Gastrocnemius medialis (tissue), 4 donors: ENCODE measurements at regions not wholly inside any gene's neighbourhood (a gene's known extent, or its start where the extent isn't known, plus 50 kb on each side); places are given as distances from the start of the nearest gene placed in this dataset.

ENCODE experiments used
- ATAC-seq, 2 donors: fragments of 150-250 bp; one replicate each; pipeline ENCODE4 v1.9.1; 2016
- DNase-seq, 2 donors: peaks; one replicate each; pipeline ENCODE4 v3.0.0-alpha.2; 2019
- H3K27ac ChIP-seq, 4 donors: fragments of 200-600 bp; sonication (generic); 1 replicate in 1 of 4; 2 replicates in 3 of 4; pipeline ENCODE4 v1.5.1; 2016 to 2018; ENCODE audit warnings: mild to moderate bottlenecking in 2 of 4, moderate library complexity in 1 of 4
- H3K27me3 ChIP-seq, 3 donors: fragments of 200-600 bp; sonication (generic) in 2 of 3; 1 replicate in 1 of 3; 2 replicates in 2 of 3; pipeline versions ENCODE4 v1.5.1 to v1.6.0; 2016 to 2019; ENCODE audit warnings: mild to moderate bottlenecking in 1 of 3, moderate library complexity in 1 of 3
- H3K36me3 ChIP-seq, 2 donors: fragments of 200-600 bp; sonication (generic) in 1 of 2; one replicate each; pipeline ENCODE4 v1.5.1; 2017 to 2018
- H3K4me1 ChIP-seq, 2 donors: fragments of 200-600 bp; sonication (generic) in 1 of 2; one replicate each; pipeline ENCODE4 v1.5.1; 2016 to 2017; ENCODE audit warnings: mild to moderate bottlenecking in 2 of 2
- H3K4me3 ChIP-seq, 4 donors: fragments of 200-600 bp; sonication (generic) in 3 of 4; 1 replicate in 1 of 4; 2 replicates in 3 of 4; pipeline ENCODE4 v1.5.1; 2016 to 2019; ENCODE audit warnings: mild to moderate bottlenecking in 2 of 4
- H3K9me3 ChIP-seq, 3 donors: fragments of 200-600 bp; sonication (generic) in 2 of 3; 1 replicate in 1 of 3; 2 replicates in 2 of 3; pipeline ENCODE4 v1.5.1; 2016 to 2019
- CTCF ChIP-seq, 5 experiments: fragments of 450-650 bp in 3 of 5; fragments of 200-600 bp in 2 of 5; sonication (generic) in 2 of 5; IDR thresholded peaks in 4 of 5; conservative IDR thresholded peaks in 1 of 5; 1 replicate in 4 of 5; 2 replicates in 1 of 5; pipeline ENCODE4 v1.5.1; 2016 to 2019; ENCODE audit warnings: antibody characterized with exemption in 5 of 5, mild to moderate bottlenecking in 3 of 5, moderate library complexity in 3 of 5
- POLR2A ChIP-seq, 2 donors: fragments of 450-650 bp; IDR thresholded peaks; one replicate each; pipeline ENCODE4 v1.6.1; 2017; ENCODE audit warnings: antibody characterized with exemption in 2 of 2, mild to moderate bottlenecking in 2 of 2, moderate library complexity in 2 of 2
- in situ Hi-C, 4 donors: fragments of 200-750 bp; cut with MboI; loops; one replicate each; pipeline versions ENCODE4 v1.15.0 to v1.8.0; 2017; ENCODE audit warnings: low sequenced_read_pairs in 4 of 4
- intact Hi-C: fragments of 100-400 bp; cut with DNase I; formaldehyde crosslinking; loops from one replicate; pipeline ENCODE4 v1.15.1; 2023; ENCODE audit warnings: low total_unique reads

- Histone ChIP-seq H3K36me3 (no peaks in the 10 kb centered on the region), H3K9me3 (no peaks in the 10 kb centered on the region), H3K27me3 (no peaks in the 10 kb centered on the region), H3K4me3 (no peak overlapping the region), H3K4me1 (peaks cover 0 to 5% of the 10 kb centered on the region in 2 donors), H3K27ac (no peak overlapping the region)
- in situ Hi-C loops (no loop called here), intact Hi-C loops (no loop called here)
- ATAC-seq (no peak), DNase-seq (no peak)
- TF ChIP-seq CTCF (IDR thresholded peaks at IDR 0.05 in 4 of 5, conservative IDR thresholded peaks at IDR 0.05 in 1 of 5), result no peak
- no peak for TF ChIP-seq POLR2A (IDR thresholded peaks at IDR 0.05)
These were observed 633.3 kb upstream of the ACVR2A start for GRCh38 chr2:147211484-147211883.

- in situ Hi-C loops, result no loop called here
- TF ChIP-seq POLR2A (IDR thresholded peaks at IDR 0.05), result no peak
- no peak for ATAC-seq
These were observed 640.7 kb upstream of the ACVR2A start for GRCh38 chr2:147204102-147204501.

GRCh38 chr2:147198651-147199171, 646.1 kb upstream of the ACVR2A start:
- no peaks in the 10 kb centered on the region for H3K27me3 ChIP-seq
- intact Hi-C loops (no loop called here), in situ Hi-C loops (no loop called here)
- no peak for ATAC-seq
- H3K36me3 ChIP-seq, result no peaks in the 10 kb centered on the region
- TF ChIP-seq CTCF (IDR thresholded peaks at IDR 0.05 in 4 of 5, conservative IDR thresholded peaks at IDR 0.05 in 1 of 5) (no peak), POLR2A (IDR thresholded peaks at IDR 0.05) (no peak)
- no peaks in the 10 kb centered on the region for H3K9me3 ChIP-seq
- peaks cover 0 to 2% of the 10 kb centered on the region in 2 donors for H3K4me1 ChIP-seq
- H3K27ac ChIP-seq, result no peak overlapping the region
- DNase-seq, result no peak
- no peak overlapping the region for H3K4me3 ChIP-seq

More at GRCh38 chr2:147204102-147204501, 640.7 kb upstream of the ACVR2A start:
- H3K4me1 ChIP-seq, result peaks cover 0 to 8% of the 10 kb centered on the region in 2 donors
- DNase-seq, result no peak
- H3K9me3 ChIP-seq, result no peaks in the 10 kb centered on the region
- no peak overlapping the region for H3K4me3 ChIP-seq
- H3K27me3 ChIP-seq, result no peaks in the 10 kb centered on the region
- no peaks in the 10 kb centered on the region for H3K36me3 ChIP-seq
- intact Hi-C loops, result no loop called here
- no peak overlapping the region for H3K27ac ChIP-seq

GRCh38 chr2:147197754-147198483, 646.9 kb upstream of the ACVR2A start:
- intact Hi-C loops (no loop called here), in situ Hi-C loops (no loop called here)
- no peak overlapping the region for H3K4me3 ChIP-seq

More at GRCh38 chr2:147197754-147198483, 646.9 kb upstream of the ACVR2A start:
- no peaks in the 10 kb centered on the region for H3K4me1 ChIP-seq
- no peaks in the 10 kb centered on the region for H3K36me3 ChIP-seq
- TF ChIP-seq CTCF (IDR thresholded peaks at IDR 0.05 in 4 of 5, conservative IDR thresholded peaks at IDR 0.05 in 1 of 5), result no peak
- no peak for TF ChIP-seq POLR2A (IDR thresholded peaks at IDR 0.05)
- ATAC-seq (no peak), DNase-seq (no peak)
- no peaks in the 10 kb centered on the region for H3K9me3 ChIP-seq
- H3K27ac ChIP-seq, result no peak overlapping the region
- H3K27me3 ChIP-seq, result no peaks in the 10 kb centered on the region
